ENCODE measurements at regions not wholly inside any gene's neighbourhood (a gene's known extent, or its start where the extent isn't known, plus 50 kb on each side); places are given as distances from the start of the nearest gene placed in this dataset.

DNA sequence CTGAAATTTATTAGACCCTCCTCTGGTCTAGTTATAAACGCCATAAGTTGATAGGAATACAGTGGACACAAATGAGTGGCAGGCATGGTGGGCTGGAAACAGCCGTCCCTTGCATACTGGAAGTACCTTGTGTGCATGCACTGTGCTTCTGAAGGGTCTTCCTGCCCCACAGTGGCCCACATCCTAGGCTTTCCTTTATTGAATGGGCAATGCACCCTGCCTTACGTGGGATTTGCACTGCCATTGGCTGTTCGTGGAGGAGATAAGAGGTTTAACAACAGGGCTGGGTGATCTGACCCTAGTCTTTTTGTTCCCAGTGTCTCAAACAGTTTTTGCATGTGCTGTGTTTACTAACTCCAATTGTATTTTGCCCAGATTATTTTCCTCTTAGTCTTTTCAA lies 480.8 kb downstream of the GADD45G start:
- Histone ChIP-seq H3K18ac (ENCODE audit: extremely low read depth, low read length) (no peak overlapping the region), H3K9me3 (ENCODE audit: insufficient read depth in 2 of 2, low read depth in 1 of 2, low read length in 1 of 2) (no peaks in the 10 kb centered on the region), H2AK5ac (ENCODE audit: low read depth, low read length) (no peak overlapping the region), H3K56ac (replicated peaks; ENCODE audit: insufficient read length, low read depth, low read length) (no peak overlapping the region), H3K23me2 (ENCODE audit: low read depth, low read length) (no peaks in the 10 kb centered on the region; the same call in 1 of the 2 replicates), H3K14ac (ENCODE audit: insufficient read length) (no peak overlapping the region), H2BK20ac (ENCODE audit: low read length) (no peak overlapping the region), H4K5ac (ENCODE audit: insufficient read length, low read depth, low read length) (no peak overlapping the region), H3K4me2 (ENCODE audit: insufficient read depth in 1 of 2, low read depth in 2 of 2, low read length in 2 of 2) (peak overlapping the region; percentile 30 to 40; a peak in 2 of 4 replicates), H3K23ac (ENCODE audit: insufficient read length) (no peak overlapping the region), H2BK15ac (ENCODE audit: low read length) (no peak overlapping the region), H2BK12ac (ENCODE audit: low read depth, low read length) (no peak overlapping the region), H2AFZ (ENCODE audit: low read length) (no peak overlapping the region), H3K36me3 (ENCODE audit: control insufficient read depth in 2 of 4, insufficient read depth in 4 of 4, low read length in 3 of 4) (no peaks in the 10 kb centered on the region), H2BK120ac (replicated peaks; ENCODE audit: low read depth, low read length) (no peak overlapping the region), H4K20me1 (replicated peaks in 1 of 2; ENCODE audit: control insufficient read depth in 1 of 2, insufficient read depth in 2 of 2, low read length in 2 of 2) (no peaks in the 10 kb centered on the region), H3K27me3 (replicated peaks in 1 of 4; ENCODE audit: control insufficient read depth in 3 of 4, extremely low read depth in 1 of 4, insufficient read depth in 3 of 4, low read length in 3 of 4) (no peaks in the 10 kb centered on the region), H3K9ac (replicated peaks in 1 of 4; ENCODE audit: extremely low read depth in 1 of 4, low read depth in 3 of 4, low read length in 3 of 4) (no peak overlapping the region; a peak in 1 of 7 replicates), H3K4me1 (replicated peaks in 1 of 4; ENCODE audit: control insufficient read depth in 3 of 4, insufficient read depth in 4 of 4, low read length in 3 of 4) (peaks cover 2 to 7% (median 3%) of the 10 kb centered on the region in 4 experiments), H3K27ac (ENCODE audit: low read depth, low read length) (no peak overlapping the region), H4K91ac (replicated peaks; ENCODE audit: insufficient read length, low read length) (no peak overlapping the region), H2BK5ac (ENCODE audit: low read depth, low read length) (no peak overlapping the region), H3K4me3 (ENCODE audit: extremely low read depth in 1 of 4, insufficient read depth in 2 of 4, low read depth in 3 of 4, low read length in 4 of 4) (no peak overlapping the region), H4K8ac (ENCODE audit: extremely low read depth, insufficient read depth, low read length) (no peak overlapping the region), H3K4ac (replicated peaks; ENCODE audit: insufficient read length, low read depth, low read length) (no peak overlapping the region), H3K79me2 (ENCODE audit: control insufficient read depth in 1 of 2, insufficient read depth in 2 of 2, low read length in 2 of 2) (no peaks in the 10 kb centered on the region), H3K79me1 (ENCODE audit: low read depth, low read length) (no peaks in the 10 kb centered on the region)
- POLR2A ChIA-PET (ENCODE audit: partially characterized antibody): no interaction called here
- DNase-seq (ENCODE audit: low read depth in 1 of 2, low spot score in 2 of 2): no peak
- CTCF ChIA-PET (ENCODE audit: partially characterized antibody): no interaction called here
- TF ChIP-seq KDM4A (IDR thresholded peaks at IDR 0.05; ENCODE audit: low read depth, low read length, severe bottlenecking) (no peak), NANOG (IDR thresholded peaks at IDR 0.05; ENCODE audit: insufficient read depth, low read depth, low read length, poor library complexity, severe bottlenecking) (no peak), SP2 (IDR thresholded peaks at IDR 0.05; ENCODE audit: low read length) (no peak), RBBP5 (IDR thresholded peaks at IDR 0.05; ENCODE audit: borderline replicate concordance, low read depth, low read length) (no peak), CTBP2 (IDR thresholded peaks at IDR 0.05; ENCODE audit: borderline replicate concordance, insufficient read depth, insufficient read length, low read length) (no peak), TCF12 (IDR thresholded peaks at IDR 0.05; ENCODE audit: low read depth, low read length) (no peak), RFX5 (IDR thresholded peaks at IDR 0.05; ENCODE audit: borderline replicate concordance, low read depth, low read length) (no peak), PHF8 (conservative IDR thresholded peaks at IDR 0.05; ENCODE audit: low read depth, low read length) (no peak), SRF (IDR thresholded peaks at IDR 0.05; ENCODE audit: low read depth, low read length) (no peak)
- TF ChIP-seq, protein P1, sequence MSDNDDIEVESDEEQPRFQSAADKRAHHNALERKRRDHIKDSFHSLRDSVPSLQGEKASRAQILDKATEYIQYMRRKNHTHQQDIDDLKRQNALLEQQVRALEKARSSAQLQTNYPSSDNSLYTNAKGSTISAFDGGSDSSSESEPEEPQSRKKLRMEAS (IDR thresholded peaks at IDR 0.05): no peak
- 89% methylated on average over 4 of the region's 4 CpGs; no CpG with 5 or more reads in 1 of the 2 experiments for WGBS, 2 experiments (ENCODE audit: extremely low coverage in 1 of 2, insufficient coverage in 1 of 2, insufficient read length in 1 of 2, insufficient replicate concordance in 2 of 2, low coverage in 1 of 2, low lambda C conversion rate in 2 of 2, missing lambda C conversion rate in 1 of 2)
- FAIRE-seq: no peak

Measured in H1 (cell line).